Omental fat pad (tissue), 3 donors: ENCODE measurements at regions not wholly inside any gene's neighbourhood (a gene's known extent, or its start where the extent isn't known, plus 50 kb on each side); places are given as distances from the start of the nearest gene placed in this dataset.
"Not testable (repeated sequence)": the region's sequence is repeated elsewhere in the genome, so short reads cannot be mapped to it uniquely, and the experiment has no call there.

ENCODE experiments used
- ATAC-seq: fragments of 150-250 bp; one replicate; pipeline ENCODE4 v1.9.1; 2016; ENCODE audit warnings: mild to moderate bottlenecking, moderate library complexity; ENCODE audit not compliant: low FRiP score
- DNase-seq: peaks from one replicate; pipeline ENCODE4 v3.0.0-alpha.2; 2019; ENCODE audit warnings: low spot score
- CTCF ChIP-seq, 3 donors: fragments of 450-650 bp; IDR thresholded peaks; one replicate each; pipeline ENCODE4 v1.5.1; 2016 to 2017; ENCODE audit warnings: antibody characterized with exemption in 3 of 3, mild to moderate bottlenecking in 3 of 3, moderate library complexity in 2 of 3

GRCh38 chr1:82152356-82153271 lies 351.9 kb downstream of the ADGRL2 start:
- DNase-seq (no peak), ATAC-seq (no peak)
- TF ChIP-seq CTCF (IDR thresholded peaks at IDR 0.05) = no peak

GRCh38 chr1:82145656-82146055 lies 344.9 kb downstream of the ADGRL2 start:
- no peak for DNase-seq
- no peak for ATAC-seq
- no peak for TF ChIP-seq CTCF (IDR thresholded peaks at IDR 0.05)

- ATAC-seq (no peak), DNase-seq (no peak)
- TF ChIP-seq CTCF (IDR thresholded peaks at IDR 0.05) = no peak
These were observed 342.5 kb downstream of the ADGRL2 start for GRCh38 chr1:82143108-82143833.

- ATAC-seq (no peak), DNase-seq (no peak)
- TF ChIP-seq CTCF (IDR thresholded peaks at IDR 0.05) = no peak
These were observed 340.7 kb downstream of the ADGRL2 start for GRCh38 chr1:82141390-82141789.

GRCh38 chr1:82139751-82140468 lies 339.2 kb downstream of the ADGRL2 start:
- no peak for TF ChIP-seq CTCF (IDR thresholded peaks at IDR 0.05)
- ATAC-seq = no peak
- DNase-seq = no peak

- not testable (repeated sequence) for ATAC-seq, DNase-seq
These were observed 335.6 kb downstream of the ADGRL2 start for GRCh38 chr1:82136351-82136750.

- no peak for TF ChIP-seq CTCF (IDR thresholded peaks at IDR 0.05)
- no peak for DNase-seq
- no peak for ATAC-seq
These were observed 325.1 kb downstream of the ADGRL2 start for GRCh38 chr1:82125866-82126265.
